GM19025 (cell line): ENCODE measurements at regions not wholly inside any gene's neighbourhood (a gene's known extent, or its start where the extent isn't known, plus 50 kb on each side); places are given as distances from the start of the nearest gene placed in this dataset.
"Not testable (repeated sequence)": the region's sequence is repeated elsewhere in the genome, so short reads cannot be mapped to it uniquely, and the experiment has no call there.

Source experiments
- ATAC-seq: cut with Tn5 transposase; IDR thresholded peaks from one replicate; pipeline ENCODE4 v1.9.1; 2021; ENCODE audit warnings: mild to moderate bottlenecking, low read depth, moderate library complexity; ENCODE audit not compliant: unreplicated experiment

- ATAC-seq = no peak
These were observed 152.4 kb upstream of the SMIM30 start for GRCh38 chr7:113270790-113271189.

- ATAC-seq = not testable (repeated sequence)
These were observed 151.2 kb upstream of the SMIM30 start for GRCh38 chr7:113269592-113269991.

GRCh38 chr7:113268757-113269156, 150.4 kb upstream of the SMIM30 start:
- no peak for ATAC-seq

DNA sequence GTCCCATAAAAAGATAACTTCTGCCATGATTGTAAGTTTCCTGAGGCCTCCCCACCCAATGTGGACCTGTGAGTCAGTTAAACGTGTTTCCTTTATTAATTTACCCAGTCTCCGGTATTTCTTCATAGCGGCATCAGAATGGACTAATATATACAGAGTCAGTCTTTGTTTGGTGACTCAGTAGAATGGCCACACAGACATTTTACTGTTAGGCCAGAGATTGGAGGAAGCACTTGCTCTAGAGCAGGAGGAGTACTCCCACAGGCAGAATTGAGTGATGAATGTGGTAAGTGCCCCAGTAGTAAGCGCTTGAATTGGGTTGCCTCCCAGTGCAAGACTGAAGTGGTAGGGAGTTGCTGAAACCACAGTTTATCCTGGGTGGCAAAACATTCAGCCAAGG, 149.5 kb upstream of the SMIM30 start:
- no peak for ATAC-seq

GRCh38 chr7:113267271-113267670, 148.9 kb upstream of the SMIM30 start:
- no peak for ATAC-seq

DNA sequence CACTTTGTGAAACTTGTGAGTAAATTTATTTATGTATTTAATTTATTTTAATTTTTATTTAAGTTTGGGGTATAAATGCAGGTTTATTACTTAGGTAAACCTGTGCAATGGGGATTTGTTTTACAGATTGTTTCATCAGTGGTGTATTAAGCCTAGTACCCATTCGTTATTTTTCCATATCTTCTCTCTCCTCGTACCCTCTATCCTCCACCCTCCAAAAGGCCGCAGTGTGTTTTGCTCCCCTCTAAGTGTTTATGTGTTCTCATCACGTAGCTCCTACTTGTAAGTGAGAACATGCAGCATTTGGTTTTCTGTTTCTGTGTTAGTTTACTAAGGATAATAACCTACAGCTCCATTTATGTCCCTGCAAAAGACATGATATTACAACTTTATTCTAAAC, 145.4 kb upstream of the SMIM30 start:
- ATAC-seq = no peak

- ATAC-seq = not testable (repeated sequence)
These were observed 144.9 kb upstream of the SMIM30 start for GRCh38 chr7:113263215-113263742.

DNA sequence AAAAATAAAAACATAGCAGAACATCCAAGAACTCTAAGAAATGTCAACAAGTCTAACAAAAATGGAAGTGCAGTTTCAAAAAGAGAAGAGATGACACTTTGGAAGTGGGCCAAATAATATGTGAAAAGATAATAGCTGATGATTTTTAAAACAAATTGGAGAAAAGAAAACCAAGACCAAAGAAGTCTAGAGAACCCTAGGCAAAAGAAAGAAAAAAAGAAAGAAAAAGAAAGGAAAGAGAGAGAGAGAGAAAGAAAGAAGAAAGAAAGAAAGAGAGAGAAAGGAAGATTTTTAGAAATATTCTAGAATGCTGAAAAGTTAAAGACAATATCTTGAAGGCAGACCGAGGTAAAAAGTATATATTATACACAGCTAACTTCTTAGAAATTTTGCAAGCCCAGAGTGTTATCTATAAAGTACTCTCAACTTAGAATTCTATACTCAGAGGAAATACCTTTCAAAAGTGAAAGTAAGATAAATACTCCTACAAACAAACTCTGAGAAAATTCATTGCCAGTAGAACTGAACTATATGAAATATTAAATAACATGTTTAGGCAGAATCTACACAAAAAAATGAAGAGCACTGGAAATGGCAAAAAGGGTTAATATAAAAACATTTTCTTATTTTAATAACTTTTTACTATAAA, 138.7 kb upstream of the SMIM30 start:
- ATAC-seq = no peak

DNA sequence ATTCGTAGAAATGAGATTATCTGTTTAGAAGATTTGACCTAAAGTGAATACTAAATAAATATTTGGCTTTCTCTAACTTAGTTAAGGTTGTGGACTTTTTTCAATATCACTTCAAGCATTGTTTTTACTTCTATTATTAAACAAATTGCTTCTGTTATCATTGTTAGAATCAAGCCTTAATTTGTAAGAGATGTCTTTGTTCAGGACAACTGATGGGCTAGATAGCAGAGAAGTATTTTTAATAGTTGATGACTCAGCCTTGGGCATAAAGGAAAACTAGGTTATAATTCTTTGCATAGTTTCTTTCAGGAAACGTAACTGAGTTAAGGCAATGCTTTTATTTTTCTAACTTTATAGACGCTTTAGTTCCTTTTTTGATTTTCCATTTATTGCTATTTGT, 128.8 kb upstream of the SMIM30 start:
- no peak for ATAC-seq

DNA sequence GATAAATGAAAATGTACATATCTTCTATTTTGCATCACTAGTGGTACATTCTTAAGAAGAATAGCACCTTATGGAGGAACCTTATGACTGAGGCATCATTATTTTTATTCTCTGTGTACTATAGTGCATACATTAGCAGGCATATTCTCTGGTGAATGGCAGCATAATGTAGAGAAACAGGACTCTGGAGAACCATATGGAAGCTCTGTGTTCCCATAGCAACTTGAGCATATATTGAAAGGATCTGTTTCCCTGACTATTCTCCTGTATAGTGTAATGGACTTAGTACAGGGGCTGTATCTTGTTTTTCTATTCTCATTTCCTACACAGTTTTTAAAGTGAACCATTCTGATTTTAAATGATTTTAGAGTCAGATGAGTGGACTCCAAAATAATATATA, 128.4 kb upstream of the SMIM30 start:
- ATAC-seq = no peak

DNA sequence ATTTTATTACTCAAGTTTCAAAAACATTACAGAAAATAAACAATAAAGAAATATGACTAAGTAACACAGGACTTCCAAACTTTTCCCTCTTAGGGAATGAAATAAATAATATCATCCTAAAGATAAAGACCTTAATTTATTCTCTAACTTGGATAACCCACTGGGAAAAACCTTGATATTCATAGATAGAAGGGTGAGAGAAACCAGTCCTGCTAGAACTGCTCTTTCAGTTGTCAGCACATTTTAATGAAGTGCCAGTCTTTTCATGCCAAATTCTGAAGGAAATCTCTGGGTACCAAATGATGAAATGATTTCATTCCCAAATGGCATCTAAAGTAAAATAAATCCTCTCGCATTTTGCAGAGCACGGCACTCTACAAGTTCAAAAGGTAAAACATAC, 114.5 kb upstream of the SMIM30 start:
- no peak for ATAC-seq

GRCh38 chr7:113230691-113231090, 112.3 kb upstream of the SMIM30 start:
- no peak for ATAC-seq

DNA sequence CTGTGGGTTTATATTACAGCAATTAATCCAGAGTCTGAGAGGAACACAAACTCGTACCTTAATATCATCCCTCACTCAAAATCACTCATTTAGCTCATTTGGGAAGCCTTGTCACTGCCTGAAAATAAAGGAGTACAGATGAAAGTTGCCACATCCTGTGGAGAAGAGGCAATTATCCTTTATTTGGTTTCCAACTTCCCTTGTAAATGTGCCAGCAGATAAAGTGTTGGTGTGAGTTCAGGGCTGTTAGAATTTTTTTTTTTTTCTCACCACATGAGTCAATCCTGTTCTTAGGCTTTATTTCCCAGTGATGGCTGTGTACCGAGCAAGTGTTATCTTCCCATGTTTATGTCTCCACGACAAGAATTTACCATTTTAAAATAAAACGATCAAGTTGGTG, 99.0 kb upstream of the SMIM30 start:
- no peak for ATAC-seq

DNA sequence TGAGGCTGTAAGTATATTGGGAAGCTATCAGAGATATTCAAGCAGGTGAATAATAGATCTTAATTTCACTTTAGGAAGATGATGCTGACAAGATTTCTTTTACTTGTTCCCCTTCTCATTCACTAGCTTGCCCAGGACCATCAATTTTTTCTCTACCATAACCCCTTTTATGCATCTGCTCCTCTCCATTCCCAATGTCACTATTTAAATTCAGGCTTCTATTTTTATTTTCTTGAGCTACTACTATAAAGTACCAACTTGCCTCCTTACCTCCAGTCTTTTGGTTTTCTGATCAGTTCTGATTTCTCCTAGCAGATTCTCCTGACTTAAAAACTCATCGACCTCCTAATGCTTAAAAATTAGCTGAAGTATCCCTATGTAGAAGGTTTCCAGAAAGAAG, 97.7 kb upstream of the SMIM30 start:
- ATAC-seq = no peak

GRCh38 chr7:113209449-113210203, 91.3 kb upstream of the SMIM30 start:
- ATAC-seq = no peak

DNA sequence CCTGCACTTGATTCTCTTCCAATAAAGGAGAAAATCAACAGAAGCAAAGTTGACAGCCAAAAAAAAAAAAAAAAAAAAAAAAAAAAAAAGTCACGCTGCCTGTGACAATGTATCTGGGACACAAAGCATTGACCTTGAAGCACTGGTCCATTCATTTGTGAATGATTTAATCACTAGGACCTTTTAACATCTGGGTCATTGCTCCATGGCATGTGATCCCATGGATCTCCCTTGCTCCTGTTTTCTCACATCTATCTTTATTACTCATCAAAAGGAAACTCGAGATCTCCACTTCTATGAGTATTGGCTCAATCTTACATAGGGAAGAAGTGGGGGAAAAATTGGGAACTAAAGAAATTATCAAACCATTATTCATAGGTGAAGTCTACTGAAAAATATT, 89.6 kb upstream of the SMIM30 start:
- no peak for ATAC-seq

GRCh38 chr7:113207441-113207840, 89.1 kb upstream of the SMIM30 start:
- ATAC-seq = no peak

- ATAC-seq = no peak
These were observed 86.1 kb upstream of the SMIM30 start for GRCh38 chr7:113204415-113204814.

DNA sequence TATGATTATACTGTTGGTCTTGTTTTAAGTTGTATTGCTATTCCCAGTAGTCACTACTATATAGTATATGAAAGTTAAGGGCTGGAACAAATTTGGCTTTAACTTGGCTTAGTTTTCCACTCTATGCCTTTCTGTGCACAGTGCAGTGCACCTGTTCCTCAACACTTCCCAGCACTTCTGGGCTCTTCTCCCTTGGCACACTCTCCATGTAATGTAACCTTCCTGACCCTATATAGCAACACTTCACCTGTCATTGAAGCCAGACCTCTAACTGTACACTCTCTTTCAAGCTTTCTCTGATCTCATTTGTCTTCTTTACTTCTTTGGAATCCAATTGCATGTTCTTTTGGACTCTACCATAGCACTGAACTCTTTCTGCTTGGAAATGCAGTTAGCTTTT, 83.9 kb upstream of the SMIM30 start:
- no peak for ATAC-seq

- ATAC-seq = no peak
These were observed 81.9 kb upstream of the SMIM30 start for GRCh38 chr7:113200281-113200680.

GRCh38 chr7:113199841-113200240, 81.5 kb upstream of the SMIM30 start:
- no peak for ATAC-seq

GRCh38 chr7:113199136-113199535, 80.8 kb upstream of the SMIM30 start:
- no peak for ATAC-seq
